GM06990 (cell line): ENCODE measurements at regions not wholly inside any gene's neighbourhood (a gene's known extent, or its start where the extent isn't known, plus 50 kb on each side); places are given as distances from the start of the nearest gene placed in this dataset.
A peak's percentile ranks its signal among the peaks of the same experiment; 100 is the strongest.
"Not testable (repeated sequence)": the region's sequence is repeated elsewhere in the genome, so short reads cannot be mapped to it uniquely, and the experiment has no call there.

ENCODE experiments used
- DNase-seq: peaks from one replicate; pipeline ENCODE4 v3.0.0-alpha.2; 2011; ENCODE audit not compliant: insufficient read length; ENCODE audit errors: extremely low read depth
- H3K27me3 ChIP-seq: replicated peaks from 2 replicates; pipeline ENCODE4 v1.6.0; 2011; ENCODE audit warnings: low read length; ENCODE audit not compliant: control insufficient read depth, insufficient read depth
- H3K36me3 ChIP-seq: 2 replicates; pipeline ENCODE4 v1.5.1; 2011; ENCODE audit warnings: low read length; ENCODE audit not compliant: control insufficient read depth, insufficient read depth
- H3K4me3 ChIP-seq: replicated peaks from 2 replicates; pipeline ENCODE4 v1.5.1; 2011; ENCODE audit warnings: low read depth, mild to moderate bottlenecking, control low read depth, low read length
- TF ChIP-seq, protein P1 (sequence below): IDR thresholded peaks from 2 replicates; pipeline ENCODE4 v1.5.1; 2011; ENCODE audit warnings: low read length, control low read depth, mild to moderate bottlenecking, inconsistent platforms; ENCODE audit not compliant: insufficient read depth, poor library complexity, severe bottlenecking

- DNase-seq = no peak
- no peaks in the 10 kb centered on the region for H3K27me3 ChIP-seq
- H3K36me3 ChIP-seq = no peaks in the 10 kb centered on the region
- H3K4me3 ChIP-seq = no peak overlapping the region
- TF ChIP-seq, protein P1, sequence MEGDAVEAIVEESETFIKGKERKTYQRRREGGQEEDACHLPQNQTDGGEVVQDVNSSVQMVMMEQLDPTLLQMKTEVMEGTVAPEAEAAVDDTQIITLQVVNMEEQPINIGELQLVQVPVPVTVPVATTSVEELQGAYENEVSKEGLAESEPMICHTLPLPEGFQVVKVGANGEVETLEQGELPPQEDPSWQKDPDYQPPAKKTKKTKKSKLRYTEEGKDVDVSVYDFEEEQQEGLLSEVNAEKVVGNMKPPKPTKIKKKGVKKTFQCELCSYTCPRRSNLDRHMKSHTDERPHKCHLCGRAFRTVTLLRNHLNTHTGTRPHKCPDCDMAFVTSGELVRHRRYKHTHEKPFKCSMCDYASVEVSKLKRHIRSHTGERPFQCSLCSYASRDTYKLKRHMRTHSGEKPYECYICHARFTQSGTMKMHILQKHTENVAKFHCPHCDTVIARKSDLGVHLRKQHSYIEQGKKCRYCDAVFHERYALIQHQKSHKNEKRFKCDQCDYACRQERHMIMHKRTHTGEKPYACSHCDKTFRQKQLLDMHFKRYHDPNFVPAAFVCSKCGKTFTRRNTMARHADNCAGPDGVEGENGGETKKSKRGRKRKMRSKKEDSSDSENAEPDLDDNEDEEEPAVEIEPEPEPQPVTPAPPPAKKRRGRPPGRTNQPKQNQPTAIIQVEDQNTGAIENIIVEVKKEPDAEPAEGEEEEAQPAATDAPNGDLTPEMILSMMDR = no peak
These were observed 161.7 kb downstream of the SMARCA1 start for GRCh38 chrX:129361576-129361975.

- Histone ChIP-seq H3K36me3 (no peaks in the 10 kb centered on the region), H3K27me3 (no peaks in the 10 kb centered on the region), H3K4me3 (no peak overlapping the region)
- DNase-seq = no peak
- TF ChIP-seq, protein P1 = peak; percentile 57
These were observed 163.1 kb downstream of the SMARCA1 start for GRCh38 chrX:129360175-129360574.

DNA sequence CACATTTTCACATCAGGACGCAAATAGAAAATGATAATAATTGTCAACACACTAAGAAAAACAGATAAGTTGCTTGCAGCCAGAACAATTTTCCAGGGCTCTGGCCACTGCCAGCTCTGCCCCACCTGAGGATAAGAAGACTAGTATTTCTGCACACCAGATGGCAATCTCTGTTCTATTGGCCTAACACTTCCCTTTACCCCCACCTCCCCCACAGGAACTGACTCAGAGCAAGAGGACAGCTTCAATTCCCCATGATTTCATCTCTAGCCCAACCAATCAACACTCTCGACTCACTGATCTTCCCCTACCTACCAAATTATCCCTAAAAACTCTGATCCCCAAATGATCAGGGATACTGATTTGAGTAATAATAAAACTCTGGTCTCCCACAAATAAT, 164.0 kb downstream of the SMARCA1 start:
- Histone ChIP-seq H3K27me3 (no peaks in the 10 kb centered on the region), H3K36me3 (no peaks in the 10 kb centered on the region), H3K4me3 (no peak overlapping the region)
- no peak for DNase-seq
- TF ChIP-seq, protein P1 = no peak

- H3K27me3 ChIP-seq, DNase-seq, H3K4me3 ChIP-seq, H3K36me3 ChIP-seq: not testable (repeated sequence)
These were observed 165.9 kb downstream of the SMARCA1 start for GRCh38 chrX:129357428-129357827.

DNA sequence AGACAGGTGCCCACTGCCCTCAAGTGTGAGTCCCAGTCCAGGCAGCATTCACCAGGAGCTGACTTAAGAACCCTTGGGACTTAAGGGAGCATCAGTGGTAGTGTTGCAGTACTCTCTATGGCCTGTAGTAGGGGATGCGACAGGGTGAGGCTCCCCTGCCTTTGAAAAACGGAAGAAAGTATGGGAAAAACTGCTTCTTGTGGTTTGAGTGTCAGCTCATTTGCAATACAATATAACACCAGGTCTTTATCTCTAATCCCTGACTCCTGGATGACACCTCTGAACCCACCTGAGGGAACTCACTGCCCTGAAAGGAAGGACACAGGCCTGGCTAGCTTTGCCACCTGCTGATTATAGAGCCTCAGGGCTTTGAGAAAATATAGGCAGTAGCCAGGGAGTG, 176.0 kb downstream of the SMARCA1 start:
- DNase-seq = no peak
- TF ChIP-seq, protein P1 = peak; percentile 24
- Histone ChIP-seq H3K36me3 (no peaks in the 10 kb centered on the region), H3K4me3 (no peak overlapping the region), H3K27me3 (no peaks in the 10 kb centered on the region)

DNA sequence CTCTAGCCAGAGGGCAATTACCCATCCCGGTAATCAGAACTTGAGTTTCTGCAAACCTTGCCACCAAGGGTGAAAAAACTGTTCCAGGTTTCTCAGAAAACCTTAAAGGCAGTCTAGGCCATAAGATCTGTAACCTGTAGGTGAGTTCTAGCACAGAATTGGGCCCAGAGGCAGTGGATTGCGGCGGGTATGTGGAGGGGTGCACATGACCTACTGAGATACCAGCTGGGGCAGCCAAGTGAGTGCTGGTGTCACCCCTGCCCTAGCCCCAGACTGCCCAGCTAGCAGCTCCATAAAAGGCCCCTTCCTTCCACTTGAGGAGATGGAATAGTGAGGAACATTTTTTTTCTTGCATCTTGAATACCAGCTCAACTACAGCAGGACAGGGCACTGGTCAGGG, 176.7 kb downstream of the SMARCA1 start:
- Histone ChIP-seq H3K4me3 (no peak overlapping the region), H3K36me3 (no peaks in the 10 kb centered on the region), H3K27me3 (no peaks in the 10 kb centered on the region)
- DNase-seq = no peak
- TF ChIP-seq, protein P1 = no peak

DNA sequence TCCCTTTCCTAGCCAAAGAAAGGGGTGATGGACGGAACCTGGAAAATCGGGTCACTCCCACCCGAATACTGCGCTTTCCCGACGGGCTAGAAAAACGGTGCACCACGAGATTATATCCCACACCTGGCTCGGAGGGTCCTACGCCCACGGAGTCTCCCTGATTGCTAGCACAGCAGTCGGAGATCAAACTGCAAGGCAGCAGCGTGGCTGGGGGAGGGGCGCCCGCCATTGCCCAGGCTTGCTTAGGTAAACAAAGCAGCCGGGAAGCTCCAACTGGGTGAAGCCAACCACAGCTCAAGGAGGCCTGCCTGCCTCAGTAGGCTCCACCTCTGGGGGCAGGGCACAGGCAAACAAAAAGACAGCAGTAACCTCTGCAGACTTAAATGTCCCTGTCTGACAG, 186.0 kb downstream of the SMARCA1 start:
- H3K36me3 ChIP-seq = not testable (repeated sequence)

More for the DNA sequence above, 186.0 kb downstream of the SMARCA1 start:
- H3K27me3 ChIP-seq, H3K4me3 ChIP-seq, DNase-seq: not testable (repeated sequence)
